K562 (cell line): ENCODE measurements at regions not wholly inside any gene's neighbourhood (a gene's known extent, or its start where the extent isn't known, plus 50 kb on each side); places are given as distances from the start of the nearest gene placed in this dataset.

Experiments used
- CHD4 ChIP-seq: fragments of 200-600 bp; sonication (generic); IDR thresholded peaks from 3 replicates; pipeline ENCODE4 v1.6.1; 2012; ENCODE audit warnings: low read depth, mild to moderate bottlenecking, mixed read lengths, low read length, inconsistent platforms; ENCODE audit not compliant: insufficient read depth, insufficient replicate concordance, poor library complexity, severe bottlenecking
- JUN ChIP-seq, 2 experiments: sonication (generic) in 1 of 2; formaldehyde crosslinking in 1 of 2; IDR thresholded peaks; 2 replicates each; pipeline versions ENCODE4 v1.6.1 to v1.8.0; 2012 to 2022; ENCODE audit warnings: borderline replicate concordance in 2 of 2, mild to moderate bottlenecking in 2 of 2, improper control_type of control experiment in 1 of 2, low read depth in 1 of 2, low read length in 1 of 2, missing genetic modification reagents in 1 of 2
- KDM2B ChIP-seq: fragments of 250-450 bp; sonication (Bioruptor Pico); IDR thresholded peaks from 2 replicates; pipeline ENCODE4 v1.8.0; 2021; ENCODE audit warnings: mild to moderate bottlenecking, moderate library complexity
- MIER1 ChIP-seq: fragments of 450-650 bp; IDR thresholded peaks from 2 replicates; pipeline ENCODE4 v1.6.1; 2016; ENCODE audit warnings: antibody characterized with exemption, mild to moderate bottlenecking, low read depth
- NBN ChIP-seq: fragments of 450-650 bp; IDR thresholded peaks from 2 replicates; pipeline ENCODE4 v1.6.1; 2016; ENCODE audit warnings: low read depth, mild to moderate bottlenecking
- OTX1 ChIP-seq: fragments of 450-650 bp; formaldehyde crosslinking; IDR thresholded peaks from 2 replicates; pipeline ENCODE4 v1.4.0; 2022; ENCODE audit warnings: mild to moderate bottlenecking
- POU5F1 ChIP-seq: fragments of 150-350 bp; IDR thresholded peaks from 2 replicates; pipeline ENCODE4 v1.6.1; 2014; ENCODE audit warnings: borderline replicate concordance, low read length, low read depth, mild to moderate bottlenecking; ENCODE audit not compliant: partially characterized antibody
- RBFOX2 ChIP-seq: fragments of 200-400 bp; formaldehyde crosslinking; IDR thresholded peaks from 2 replicates; pipeline ENCODE4 v1.6.1; 2017; ENCODE audit warnings: low read depth, mild to moderate bottlenecking, low read length, moderate library complexity
- SIN3A ChIP-seq, 2 experiments: fragments of 150-350 bp in 1 of 2; IDR thresholded peaks; 2 replicates each; pipeline ENCODE4 v1.6.1; 2011 to 2016; ENCODE audit warnings: borderline replicate concordance in 2 of 2, low read depth in 2 of 2, low read length in 2 of 2, mild to moderate bottlenecking in 2 of 2, moderate library complexity in 2 of 2; ENCODE audit not compliant: control insufficient read depth in 1 of 2
- SP1 ChIP-seq: sonication (generic); formaldehyde crosslinking; IDR thresholded peaks from 2 replicates; pipeline ENCODE4 v1.8.1; 2022; ENCODE audit warnings: mild to moderate bottlenecking, missing genetic modification reagents
- SUPT5H ChIP-seq: fragments of 450-650 bp; IDR thresholded peaks from 2 replicates; pipeline ENCODE4 v1.6.1; 2016
- XRCC5 ChIP-seq: fragments of 200-400 bp; formaldehyde crosslinking; IDR thresholded peaks from 2 replicates; pipeline ENCODE4 v1.6.1; 2017; ENCODE audit warnings: low read depth, mild to moderate bottlenecking, low read length
- ZNF212 ChIP-seq: fragments of 450-650 bp; formaldehyde crosslinking; IDR thresholded peaks from 2 replicates; pipeline ENCODE4 v1.4.0; 2020; ENCODE audit warnings: mild to moderate bottlenecking
- ZNF232 ChIP-seq: sonication (generic); formaldehyde crosslinking; IDR thresholded peaks from 2 replicates; pipeline ENCODE4 v1.8.0; 2022; ENCODE audit warnings: mild to moderate bottlenecking, missing genetic modification reagents
- ZNF253 ChIP-seq: fragments of 250-450 bp; sonication (Bioruptor Pico); conservative IDR thresholded peaks from 2 replicates; pipeline ENCODE4 v1.6.1; 2021; ENCODE audit warnings: mild to moderate bottlenecking
- ZNF3 ChIP-seq: fragments of 250-450 bp; sonication (Bioruptor Pico); IDR thresholded peaks from 2 replicates; pipeline ENCODE4 v1.5.0; 2021; ENCODE audit warnings: mild to moderate bottlenecking, moderate library complexity
- TF ChIP-seq, protein P1 (sequence below): fragments of 250-450 bp; sonication (Bioruptor Pico); IDR thresholded peaks from 2 replicates; pipeline ENCODE4 v1.8.0; 2021; ENCODE audit warnings: moderate library complexity, mild to moderate bottlenecking, inconsistent platforms
- TF ChIP-seq, protein P2 (sequence below): sonication (generic); formaldehyde crosslinking; IDR thresholded peaks from 2 replicates; pipeline ENCODE4 v1.8.0; 2022; ENCODE audit warnings: mild to moderate bottlenecking, missing genetic modification reagents
- TF ChIP-seq, protein P3 (sequence below): fragments of 450-650 bp; IDR thresholded peaks from 2 replicates; pipeline ENCODE4 v1.6.1; 2016; ENCODE audit warnings: low read depth, mild to moderate bottlenecking, moderate library complexity
- TF ChIP-seq, protein P4 (sequence below): fragments of 250-450 bp; sonication (Bioruptor Pico); IDR thresholded peaks from 2 replicates; pipeline ENCODE4 v1.9.0; 2021; ENCODE audit warnings: mild to moderate bottlenecking

DNA sequence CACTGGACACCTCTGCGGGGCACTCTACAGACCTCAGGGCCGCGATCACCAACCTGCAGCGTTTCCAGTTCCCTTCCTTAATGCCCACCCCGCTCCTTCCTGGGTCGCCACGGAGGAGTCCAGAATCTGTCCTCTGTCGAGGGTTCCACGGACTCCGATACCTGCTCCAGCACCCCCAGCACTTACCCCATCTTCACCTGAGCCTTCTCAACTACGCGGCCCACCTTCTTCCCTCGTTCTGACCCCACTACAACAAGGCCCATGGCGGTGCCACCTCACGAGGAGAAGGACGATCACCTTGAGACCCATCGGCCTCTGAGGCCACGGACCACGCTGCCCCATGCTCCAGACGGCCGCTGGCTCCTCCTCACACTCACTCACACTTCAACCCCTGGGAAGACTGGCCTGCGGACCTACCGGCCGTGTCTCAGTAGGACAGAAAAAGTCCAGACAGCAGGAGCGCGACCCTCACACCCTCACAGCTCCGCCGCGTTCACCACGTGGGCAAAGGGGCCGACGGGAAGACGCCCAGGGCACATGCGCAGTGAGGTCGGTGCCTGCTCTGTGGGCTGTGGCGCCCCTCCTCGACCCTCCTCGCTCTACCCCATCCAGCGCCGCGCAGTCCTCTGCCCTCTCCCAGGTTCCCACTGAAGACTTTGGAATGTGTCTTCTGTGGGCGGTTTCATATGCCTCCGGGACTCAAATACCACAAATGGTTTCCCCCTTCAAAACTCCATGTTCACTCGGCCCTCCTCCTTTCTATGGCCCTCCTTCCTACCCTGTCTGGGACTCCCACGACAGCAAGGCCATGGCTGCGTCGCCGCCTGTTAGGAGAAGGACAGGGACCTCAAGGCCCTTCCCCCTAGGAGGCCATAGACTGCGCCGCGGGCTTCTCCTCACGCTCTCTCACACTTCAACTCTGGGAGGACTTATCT is 193.9 kb upstream of the PHF14 start (continued):
- TF ChIP-seq RBFOX2: peak; percentile 94
- no peak for TF ChIP-seq SP1 (CRISPR knock-in tag)
- no peak for TF ChIP-seq KDM2B
- TF ChIP-seq JUN (IDR thresholded peaks at IDR 0.05; ENCODE audit: borderline replicate concordance, low read depth, low read length): peak; percentile 52; the same call in 1 of the 2 replicates
- no peak for TF ChIP-seq JUN (CRISPR knock-in tag; IDR thresholded peaks at IDR 0.05; ENCODE audit: borderline replicate concordance)
- no peak for TF ChIP-seq CHD4
- TF ChIP-seq, protein P1, sequence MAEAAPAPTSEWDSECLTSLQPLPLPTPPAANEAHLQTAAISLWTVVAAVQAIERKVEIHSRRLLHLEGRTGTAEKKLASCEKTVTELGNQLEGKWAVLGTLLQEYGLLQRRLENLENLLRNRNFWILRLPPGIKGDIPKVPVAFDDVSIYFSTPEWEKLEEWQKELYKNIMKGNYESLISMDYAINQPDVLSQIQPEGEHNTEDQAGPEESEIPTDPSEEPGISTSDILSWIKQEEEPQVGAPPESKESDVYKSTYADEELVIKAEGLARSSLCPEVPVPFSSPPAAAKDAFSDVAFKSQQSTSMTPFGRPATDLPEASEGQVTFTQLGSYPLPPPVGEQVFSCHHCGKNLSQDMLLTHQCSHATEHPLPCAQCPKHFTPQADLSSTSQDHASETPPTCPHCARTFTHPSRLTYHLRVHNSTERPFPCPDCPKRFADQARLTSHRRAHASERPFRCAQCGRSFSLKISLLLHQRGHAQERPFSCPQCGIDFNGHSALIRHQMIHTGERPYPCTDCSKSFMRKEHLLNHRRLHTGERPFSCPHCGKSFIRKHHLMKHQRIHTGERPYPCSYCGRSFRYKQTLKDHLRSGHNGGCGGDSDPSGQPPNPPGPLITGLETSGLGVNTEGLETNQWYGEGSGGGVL: no peak
- TF ChIP-seq ZNF212 (CRISPR knock-in tag): no peak
- TF ChIP-seq MIER1: no peak
- TF ChIP-seq POU5F1: no peak
- no peak; a peak in 1 of 4 replicates for TF ChIP-seq SIN3A (IDR thresholded peaks at IDR 0.05; ENCODE audit: borderline replicate concordance in 2 of 2, control insufficient read depth in 1 of 2, low read depth in 2 of 2, low read length in 2 of 2)
- TF ChIP-seq ZNF232 (CRISPR knock-in tag): no peak
- TF ChIP-seq, protein P2, sequence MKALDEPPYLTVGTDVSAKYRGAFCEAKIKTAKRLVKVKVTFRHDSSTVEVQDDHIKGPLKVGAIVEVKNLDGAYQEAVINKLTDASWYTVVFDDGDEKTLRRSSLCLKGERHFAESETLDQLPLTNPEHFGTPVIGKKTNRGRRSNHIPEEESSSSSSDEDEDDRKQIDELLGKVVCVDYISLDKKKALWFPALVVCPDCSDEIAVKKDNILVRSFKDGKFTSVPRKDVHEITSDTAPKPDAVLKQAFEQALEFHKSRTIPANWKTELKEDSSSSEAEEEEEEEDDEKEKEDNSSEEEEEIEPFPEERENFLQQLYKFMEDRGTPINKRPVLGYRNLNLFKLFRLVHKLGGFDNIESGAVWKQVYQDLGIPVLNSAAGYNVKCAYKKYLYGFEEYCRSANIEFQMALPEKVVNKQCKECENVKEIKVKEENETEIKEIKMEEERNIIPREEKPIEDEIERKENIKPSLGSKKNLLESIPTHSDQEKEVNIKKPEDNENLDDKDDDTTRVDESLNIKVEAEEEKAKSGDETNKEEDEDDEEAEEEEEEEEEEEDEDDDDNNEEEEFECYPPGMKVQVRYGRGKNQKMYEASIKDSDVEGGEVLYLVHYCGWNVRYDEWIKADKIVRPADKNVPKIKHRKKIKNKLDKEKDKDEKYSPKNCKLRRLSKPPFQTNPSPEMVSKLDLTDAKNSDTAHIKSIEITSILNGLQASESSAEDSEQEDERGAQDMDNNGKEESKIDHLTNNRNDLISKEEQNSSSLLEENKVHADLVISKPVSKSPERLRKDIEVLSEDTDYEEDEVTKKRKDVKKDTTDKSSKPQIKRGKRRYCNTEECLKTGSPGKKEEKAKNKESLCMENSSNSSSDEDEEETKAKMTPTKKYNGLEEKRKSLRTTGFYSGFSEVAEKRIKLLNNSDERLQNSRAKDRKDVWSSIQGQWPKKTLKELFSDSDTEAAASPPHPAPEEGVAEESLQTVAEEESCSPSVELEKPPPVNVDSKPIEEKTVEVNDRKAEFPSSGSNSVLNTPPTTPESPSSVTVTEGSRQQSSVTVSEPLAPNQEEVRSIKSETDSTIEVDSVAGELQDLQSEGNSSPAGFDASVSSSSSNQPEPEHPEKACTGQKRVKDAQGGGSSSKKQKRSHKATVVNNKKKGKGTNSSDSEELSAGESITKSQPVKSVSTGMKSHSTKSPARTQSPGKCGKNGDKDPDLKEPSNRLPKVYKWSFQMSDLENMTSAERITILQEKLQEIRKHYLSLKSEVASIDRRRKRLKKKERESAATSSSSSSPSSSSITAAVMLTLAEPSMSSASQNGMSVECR (CRISPR knock-in tag): no peak
- TF ChIP-seq ZNF3 (CRISPR knock-in tag): no peak
- TF ChIP-seq, protein P3, sequence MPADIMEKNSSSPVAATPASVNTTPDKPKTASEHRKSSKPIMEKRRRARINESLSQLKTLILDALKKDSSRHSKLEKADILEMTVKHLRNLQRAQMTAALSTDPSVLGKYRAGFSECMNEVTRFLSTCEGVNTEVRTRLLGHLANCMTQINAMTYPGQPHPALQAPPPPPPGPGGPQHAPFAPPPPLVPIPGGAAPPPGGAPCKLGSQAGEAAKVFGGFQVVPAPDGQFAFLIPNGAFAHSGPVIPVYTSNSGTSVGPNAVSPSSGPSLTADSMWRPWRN: no peak
- TF ChIP-seq, protein P4, sequence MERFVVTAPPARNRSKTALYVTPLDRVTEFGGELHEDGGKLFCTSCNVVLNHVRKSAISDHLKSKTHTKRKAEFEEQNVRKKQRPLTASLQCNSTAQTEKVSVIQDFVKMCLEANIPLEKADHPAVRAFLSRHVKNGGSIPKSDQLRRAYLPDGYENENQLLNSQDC: no peak
- TF ChIP-seq NBN: no peak
- TF ChIP-seq ZNF253 (CRISPR knock-in tag): no peak
- TF ChIP-seq OTX1 (CRISPR knock-in tag): no peak
- 0 out of 2 replicates have a peak, but pooled peaks have one; percentile 33 for TF ChIP-seq XRCC5
- TF ChIP-seq SUPT5H: peak; percentile 84
